ENCODE measurements at regions not wholly inside any gene's neighbourhood (a gene's known extent, or its start where the extent isn't known, plus 50 kb on each side); places are given as distances from the start of the nearest gene placed in this dataset.

DNA sequence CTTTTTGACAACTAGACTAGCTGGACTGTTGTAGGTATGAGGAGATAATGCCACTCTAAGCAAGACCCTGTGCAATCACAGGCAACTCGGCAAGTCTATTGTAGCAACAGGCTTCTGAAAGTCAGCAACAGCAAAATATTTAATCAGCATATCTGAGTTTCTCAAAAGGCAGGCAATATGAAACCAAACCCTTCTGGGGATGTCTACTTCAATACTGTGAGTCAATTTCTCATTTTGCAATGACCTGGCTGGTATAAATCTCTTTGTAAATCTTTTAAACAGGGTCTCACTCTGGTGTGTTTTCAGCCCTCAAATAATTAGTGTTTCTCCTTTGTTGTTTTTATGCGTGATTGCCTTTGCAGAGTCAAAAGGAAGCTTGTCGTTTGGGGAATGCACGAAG is 1044.5 kb downstream of the NTRK3 start:
- TF ChIP-seq POLR2A (IDR thresholded peaks at IDR 0.05; ENCODE audit: low read length) (no peak), GATA1 (IDR thresholded peaks at IDR 0.05; ENCODE audit: low read depth, low read length) (no peak)
